ENCODE measurements at regions not wholly inside any gene's neighbourhood (a gene's known extent, or its start where the extent isn't known, plus 50 kb on each side); places are given as distances from the start of the nearest gene placed in this dataset.

DNA sequence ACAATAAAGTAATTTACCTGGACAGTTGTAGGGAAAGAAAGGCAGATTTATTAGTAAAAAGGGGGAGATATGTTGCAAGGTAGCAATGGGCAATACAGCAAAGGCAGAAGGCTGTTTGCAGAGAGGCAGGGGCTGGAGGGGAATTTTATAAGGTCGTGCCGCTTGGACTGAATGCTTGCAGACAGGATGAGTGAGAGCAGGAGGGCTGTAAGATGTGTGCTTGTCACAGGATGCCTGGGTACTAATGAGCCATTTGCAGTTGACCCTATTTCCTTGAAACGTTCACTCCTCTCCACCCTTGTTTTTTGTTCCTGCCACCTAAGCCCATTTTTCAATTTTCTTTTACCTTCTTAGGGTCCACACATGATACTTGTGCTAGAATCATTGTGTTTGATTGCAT is 214.7 kb downstream of the TRAM1L1 start:
- DNase-seq, result peak; percentile 13

- DNase-seq, result no peak
Observed at GRCh38 chr4:116866106-116866505, 219.3 kb downstream of the TRAM1L1 start.

GRCh38 chr4:116862592-116862991 is 222.8 kb downstream of the TRAM1L1 start:
- DNase-seq, result no peak

GRCh38 chr4:116860891-116861290 is 224.5 kb downstream of the TRAM1L1 start:
- DNase-seq, result no peak

DNA sequence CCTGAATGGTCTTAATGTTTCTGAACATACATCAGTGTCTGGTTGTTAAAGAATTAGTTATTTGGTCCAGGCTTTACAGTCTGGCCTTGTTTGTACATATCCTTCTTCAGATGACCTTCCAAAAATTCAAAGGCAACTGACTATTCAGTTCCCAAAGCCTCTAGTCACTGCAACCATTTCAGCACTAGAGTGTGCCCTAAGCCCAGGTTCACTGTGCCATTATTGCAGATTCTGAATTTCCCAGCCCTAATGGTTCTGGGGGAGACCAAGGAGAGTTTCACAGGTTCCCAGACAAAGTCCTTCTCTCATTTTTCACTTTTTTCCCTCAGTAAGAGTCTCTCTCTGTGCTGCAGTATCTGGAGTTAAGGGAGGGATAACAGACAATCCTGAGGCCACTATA is 235.8 kb downstream of the TRAM1L1 start:
- peak; percentile 0 for DNase-seq

DNA sequence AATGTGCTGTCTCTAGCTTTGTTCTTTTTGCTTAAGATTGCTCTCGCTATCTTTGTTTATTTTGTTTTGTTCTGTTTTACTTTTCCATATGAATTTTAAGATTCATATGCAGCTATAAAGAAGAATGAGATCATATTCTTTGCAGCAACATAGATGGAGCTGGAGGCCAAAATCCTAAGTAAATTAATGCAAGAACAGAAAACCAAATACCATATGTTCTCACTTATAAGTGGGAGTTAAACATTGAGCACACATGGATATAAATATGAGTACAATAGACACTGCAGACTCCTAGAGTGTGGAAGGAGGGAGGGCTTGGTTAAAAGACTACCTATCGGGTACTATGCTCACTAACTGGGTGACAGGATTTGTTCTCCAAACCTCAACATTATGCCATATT is 237.8 kb downstream of the TRAM1L1 start:
- no peak for DNase-seq

DNA sequence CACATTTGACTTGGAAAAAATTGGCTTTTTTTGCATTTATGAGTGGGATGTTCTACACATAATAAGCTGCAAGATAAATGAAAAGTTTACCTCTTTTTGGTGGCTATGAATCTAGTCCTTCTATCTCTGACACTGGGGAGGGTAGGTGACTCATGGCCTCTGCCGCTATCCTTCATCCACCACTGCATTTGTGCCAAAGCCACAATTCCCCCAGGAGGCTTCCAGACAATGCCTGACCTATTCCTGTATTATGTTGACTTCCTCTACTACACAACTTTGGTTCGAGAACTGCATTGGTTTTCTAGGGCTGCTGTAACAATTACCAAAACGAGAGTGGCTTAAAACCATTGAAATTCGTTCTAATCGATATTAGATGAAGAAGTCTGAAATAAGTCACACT is 245.6 kb downstream of the TRAM1L1 start:
- DNase-seq, result no peak

DNA sequence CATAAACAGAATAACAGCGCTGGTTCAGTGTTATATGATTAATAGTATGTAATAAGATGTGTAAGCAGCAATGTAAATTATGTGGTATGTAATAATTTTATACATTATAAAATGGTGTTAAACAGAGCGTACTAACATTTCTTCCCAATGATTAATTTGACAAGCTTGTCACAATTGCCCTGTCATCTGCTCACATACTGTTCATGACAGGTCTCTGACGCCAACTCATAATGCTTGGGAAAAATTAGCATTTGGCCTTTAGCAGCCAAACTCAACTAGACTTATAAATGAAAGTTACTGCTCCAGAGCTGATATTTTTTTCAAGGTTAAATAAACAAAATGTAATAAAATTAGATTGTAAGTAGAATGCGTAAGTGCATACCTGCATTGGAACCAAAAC is 246.8 kb downstream of the TRAM1L1 start:
- no peak for DNase-seq

DNA sequence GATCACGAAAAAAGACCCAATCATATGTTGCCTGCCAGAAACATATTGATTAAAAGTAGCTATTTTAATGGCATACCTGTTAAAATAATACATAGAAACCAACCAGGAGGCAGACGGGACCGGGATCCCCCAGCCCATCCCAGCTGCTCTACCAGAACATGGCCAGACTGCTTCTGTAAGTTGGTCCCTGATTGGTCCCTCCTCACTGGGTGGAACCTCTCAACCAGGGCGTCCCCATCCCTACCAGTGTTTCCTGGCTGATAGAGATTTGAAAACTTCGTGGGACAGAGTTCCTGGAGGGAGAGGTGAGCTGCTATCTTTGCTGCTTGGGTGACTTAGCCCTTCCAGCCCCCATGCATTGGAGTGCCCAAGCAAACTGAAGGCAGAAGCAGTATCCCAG is 256.2 kb downstream of the TRAM1L1 start:
- no peak for DNase-seq

- no peak for DNase-seq
Observed at GRCh38 chr4:116824172-116824571, 261.2 kb downstream of the TRAM1L1 start.

DNA sequence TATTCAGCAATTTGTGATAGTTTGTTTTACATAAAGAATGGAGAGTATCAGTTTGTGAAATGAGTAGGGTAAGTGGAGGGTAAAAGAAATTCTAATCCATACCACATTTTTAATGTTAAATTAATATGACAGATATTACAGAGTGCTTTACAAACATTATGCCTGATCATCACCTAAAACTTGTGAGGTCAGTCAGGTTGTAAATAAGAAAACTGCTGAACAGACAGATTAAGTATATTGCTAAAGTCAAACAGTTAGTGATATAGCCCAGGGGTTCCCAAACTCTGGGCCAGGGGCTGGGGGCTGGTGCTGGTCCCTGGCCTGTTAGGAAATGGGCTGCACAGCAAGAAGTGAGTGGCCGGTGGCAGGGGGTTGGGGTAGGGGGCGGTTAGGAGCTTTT is 273.6 kb downstream of the TRAM1L1 start:
- DNase-seq, result no peak

DNA sequence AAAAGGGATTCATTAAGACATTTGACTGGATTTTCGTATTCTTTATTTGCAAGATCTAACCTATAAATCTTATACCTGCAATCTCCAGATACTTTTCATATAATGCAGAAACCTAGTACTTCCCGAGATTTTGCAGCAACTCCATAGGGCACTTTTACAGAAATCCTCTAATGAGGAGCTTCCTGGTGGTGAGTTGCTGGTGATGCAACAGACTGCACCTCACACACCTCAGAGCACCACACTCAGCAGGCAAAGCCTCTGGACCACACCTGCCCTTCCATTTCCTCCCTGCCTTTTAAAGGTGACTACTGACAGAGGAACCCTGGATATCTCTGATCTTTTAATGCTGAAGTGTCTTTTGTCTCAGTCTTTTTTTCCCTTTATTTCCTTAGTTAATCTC is 289.4 kb downstream of the TRAM1L1 start:
- DNase-seq, result no peak

DNA sequence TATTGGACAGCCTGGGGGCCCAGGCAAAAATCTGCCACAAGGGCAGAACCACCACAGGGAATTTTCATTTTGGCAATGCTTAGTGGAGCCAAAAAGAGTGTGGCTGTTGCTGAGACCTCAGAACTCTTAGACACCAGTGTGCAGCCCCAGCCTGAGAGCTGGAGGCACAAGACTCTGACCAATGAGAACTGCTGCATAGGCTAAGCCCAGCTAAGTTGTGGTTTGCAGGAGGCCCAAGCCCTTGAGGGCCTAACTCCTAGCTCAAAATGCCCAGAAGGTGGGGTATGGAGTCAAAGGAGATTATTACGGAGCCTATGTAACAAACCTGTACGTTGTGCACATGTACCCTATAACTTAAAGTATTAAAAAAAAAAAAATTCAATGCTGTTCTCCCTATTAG is 296.7 kb downstream of the TRAM1L1 start:
- DNase-seq, result no peak

DNA sequence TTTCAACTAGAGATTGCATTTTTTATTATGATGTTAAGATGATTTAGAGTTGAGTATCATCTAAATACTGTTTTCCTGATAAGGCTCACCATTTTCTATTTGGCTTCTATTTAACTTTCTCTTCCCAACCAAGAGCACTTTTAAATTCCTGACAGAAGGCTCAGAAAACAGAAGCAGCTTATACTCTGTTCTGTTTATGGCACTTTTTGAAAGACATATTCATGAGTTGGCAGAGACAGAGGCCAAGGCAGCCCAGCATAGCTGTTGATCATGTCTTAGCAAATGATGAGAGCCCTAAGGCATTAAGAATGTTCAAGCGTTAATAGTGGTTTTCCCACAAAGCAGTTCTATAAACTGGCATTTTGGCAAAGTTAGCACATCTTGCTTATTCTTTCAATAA is 330.3 kb downstream of the TRAM1L1 start:
- DNase-seq, result no peak

- no peak for DNase-seq
Observed at GRCh38 chr4:116752027-116752426, 333.3 kb downstream of the TRAM1L1 start.

DNA sequence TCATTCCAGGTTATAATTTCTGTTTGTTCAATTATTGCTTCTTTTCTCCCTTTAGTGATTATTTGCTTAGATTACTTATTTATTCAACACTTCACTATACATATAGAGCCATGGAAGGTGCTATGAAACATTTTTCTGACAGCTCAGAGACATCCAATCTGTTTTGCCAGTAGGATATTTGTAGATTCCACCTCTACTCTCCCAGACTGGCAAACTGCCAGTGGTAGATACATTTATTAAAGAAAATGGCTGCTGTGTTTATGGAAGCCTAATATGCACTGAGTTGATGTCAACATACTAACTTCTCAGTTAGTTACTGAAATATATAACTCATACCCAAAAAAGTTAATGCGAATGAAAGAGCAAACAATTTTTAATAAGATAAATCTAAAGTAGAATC is 348.6 kb downstream of the TRAM1L1 start:
- DNase-seq, result peak; percentile 12

GRCh38 chr4:116734178-116734577 is 351.2 kb downstream of the TRAM1L1 start:
- no peak for DNase-seq

DNA sequence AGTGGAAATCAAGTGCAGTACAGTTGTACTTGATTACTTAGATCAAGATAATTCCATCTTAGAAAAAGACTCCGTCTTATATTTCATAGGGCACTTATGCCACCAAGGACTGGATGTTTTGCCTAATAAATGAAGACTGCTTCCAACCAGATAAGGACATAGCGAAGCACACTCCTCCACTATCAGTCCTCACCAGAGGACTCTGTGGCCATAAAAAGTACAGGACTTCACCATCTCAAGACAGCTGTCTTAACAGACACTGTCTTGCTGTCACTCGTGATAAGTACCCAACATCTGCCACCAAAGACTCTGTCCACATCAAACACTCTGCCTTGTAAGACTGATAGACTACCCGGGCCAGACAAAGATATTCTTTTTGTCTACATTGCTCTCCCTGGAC is 352.0 kb downstream of the TRAM1L1 start:
- peak; percentile 2 for DNase-seq

DNA sequence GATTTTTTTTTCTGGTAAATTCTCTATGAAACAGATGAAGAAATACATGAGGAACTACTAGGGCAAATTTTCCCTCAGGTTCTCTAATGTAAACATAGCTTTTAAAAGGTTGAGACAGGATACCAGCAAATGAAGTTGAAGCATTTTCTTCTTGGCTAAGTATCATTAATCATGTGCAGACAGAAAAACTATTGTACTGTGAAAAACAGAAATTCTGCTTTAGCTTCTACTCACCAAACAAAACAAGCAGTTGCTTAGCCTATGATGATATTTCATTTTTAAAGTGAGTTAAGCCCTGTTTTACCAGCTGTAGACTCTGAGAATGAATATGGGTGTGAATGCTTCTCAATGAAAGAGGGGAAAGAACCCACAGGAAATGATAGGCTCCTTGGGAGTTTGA is 358.9 kb downstream of the TRAM1L1 start:
- DNase-seq, result no peak

DNA sequence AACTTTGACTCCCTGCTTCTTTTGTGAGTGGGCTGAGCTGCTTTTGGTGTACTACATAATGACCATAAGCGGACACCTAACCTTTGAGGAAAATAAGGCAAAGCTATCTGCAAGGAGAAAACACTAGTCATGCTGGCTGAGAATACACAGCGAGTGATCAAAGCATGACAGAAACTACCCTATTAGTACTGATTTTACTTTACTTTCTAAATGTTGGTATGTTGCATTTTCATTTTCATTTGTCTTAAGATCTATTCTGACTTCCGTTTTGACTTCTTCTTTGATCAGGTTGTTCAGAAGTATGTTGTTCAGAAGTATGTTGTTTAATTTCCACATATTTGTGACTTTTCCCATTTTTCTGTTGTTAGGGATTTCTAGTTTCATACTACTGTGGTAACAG is 361.1 kb downstream of the TRAM1L1 start:
- DNase-seq, result no peak

DNA sequence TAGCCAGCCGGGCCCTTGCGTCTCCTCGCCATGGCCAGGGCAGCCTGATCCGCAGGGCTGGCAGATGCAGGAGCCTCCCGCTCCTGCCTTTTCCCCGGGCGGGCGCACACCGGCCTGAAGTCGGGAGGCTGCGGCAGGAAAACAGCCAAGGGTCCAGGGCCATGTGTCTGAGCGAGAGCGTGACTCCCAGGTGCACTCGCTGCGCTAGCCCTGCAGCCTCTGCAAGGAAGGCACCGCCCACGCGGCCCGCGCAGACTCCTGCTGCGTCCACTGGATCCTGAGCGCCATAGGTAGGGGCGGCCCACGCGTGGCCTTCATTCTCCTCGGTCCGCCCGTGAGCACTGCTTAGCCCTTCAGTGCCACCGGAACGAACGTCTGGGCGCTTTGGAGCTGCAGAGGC is 379.9 kb downstream of the TRAM1L1 start:
- no peak for DNase-seq

GRCh38 chr4:116702949-116703348 is 382.4 kb downstream of the TRAM1L1 start:
- DNase-seq, result no peak

DNA sequence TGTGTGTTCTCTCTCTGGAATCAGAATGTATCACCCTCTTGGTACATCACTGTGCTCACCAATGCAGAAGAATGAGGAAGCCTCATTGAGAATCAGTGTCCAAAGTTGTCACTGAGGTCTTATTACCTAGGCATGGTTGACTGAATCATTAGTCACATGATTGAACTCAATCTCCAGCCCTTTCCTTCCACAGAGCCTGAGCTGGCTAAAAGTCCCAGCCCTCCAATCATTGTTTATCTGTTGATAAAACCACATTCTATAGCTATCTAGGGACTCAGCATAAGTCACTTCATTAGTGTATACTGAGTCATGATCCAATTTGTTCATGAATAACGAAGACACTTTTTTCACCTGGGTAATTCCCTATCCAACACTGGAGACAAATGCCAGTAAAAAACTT is 396.8 kb downstream of the TRAM1L1 start:
- DNase-seq, result no peak

- no peak for DNase-seq
Observed at GRCh38 chr4:116668190-116668589, 417.2 kb downstream of the TRAM1L1 start.

GRCh38 chr4:116665716-116666115 is 419.7 kb downstream of the TRAM1L1 start:
- DNase-seq, result no peak

GRCh38 chr4:116664198-116664597 is 421.2 kb downstream of the TRAM1L1 start:
- no peak for DNase-seq
